Renal cortical epithelial cell (primary cell): ENCODE measurements at regions not wholly inside any gene's neighbourhood (a gene's known extent, or its start where the extent isn't known, plus 50 kb on each side); places are given as distances from the start of the nearest gene placed in this dataset.

Experiments used
- DNase-seq: peaks from one replicate; pipeline ENCODE4 v3.0.0-alpha.2; 2011; ENCODE audit warnings: low read depth

- DNase-seq = no peak
These were observed 698.3 kb downstream of the ADGRL2 start for GRCh38 chr1:82499022-82499421.

GRCh38 chr1:82494117-82494516 is 693.4 kb downstream of the ADGRL2 start:
- DNase-seq = no peak

- no peak for DNase-seq
These were observed 691.4 kb downstream of the ADGRL2 start for GRCh38 chr1:82492159-82492558.

GRCh38 chr1:82491301-82492048 is 690.7 kb downstream of the ADGRL2 start:
- DNase-seq = peak; percentile 5

GRCh38 chr1:82487778-82488177 is 687.0 kb downstream of the ADGRL2 start:
- no peak for DNase-seq

- DNase-seq = peak; percentile 26
These were observed 686.2 kb downstream of the ADGRL2 start for GRCh38 chr1:82486969-82487368.

- no peak for DNase-seq
These were observed 685.7 kb downstream of the ADGRL2 start for GRCh38 chr1:82486468-82486867.

- DNase-seq = peak; percentile 65
These were observed 685.0 kb downstream of the ADGRL2 start for GRCh38 chr1:82485591-82486369.

- no peak for DNase-seq
These were observed 682.4 kb downstream of the ADGRL2 start for GRCh38 chr1:82483146-82483545.

GRCh38 chr1:82478916-82479315 is 678.2 kb downstream of the ADGRL2 start:
- DNase-seq = no peak

GRCh38 chr1:82472489-82473131 is 671.9 kb downstream of the ADGRL2 start:
- DNase-seq = no peak

- no peak for DNase-seq
These were observed 666.2 kb downstream of the ADGRL2 start for GRCh38 chr1:82466891-82467290.

GRCh38 chr1:82466416-82466815 is 665.7 kb downstream of the ADGRL2 start:
- no peak for DNase-seq

GRCh38 chr1:82465024-82465423 is 664.3 kb downstream of the ADGRL2 start:
- no peak for DNase-seq

- DNase-seq = peak; percentile 59
These were observed 663.7 kb downstream of the ADGRL2 start for GRCh38 chr1:82464362-82465001.

GRCh38 chr1:82463951-82464350 is 663.2 kb downstream of the ADGRL2 start:
- DNase-seq = no peak

- DNase-seq = no peak
These were observed 661.6 kb downstream of the ADGRL2 start for GRCh38 chr1:82462366-82462765.

GRCh38 chr1:82455342-82455741 is 654.6 kb downstream of the ADGRL2 start:
- DNase-seq = no peak

GRCh38 chr1:82454431-82454830 is 653.7 kb downstream of the ADGRL2 start:
- no peak for DNase-seq

- DNase-seq = peak; percentile 68
These were observed 652.9 kb downstream of the ADGRL2 start for GRCh38 chr1:82453511-82454185.

GRCh38 chr1:82452096-82452495 is 651.4 kb downstream of the ADGRL2 start:
- DNase-seq = no peak

GRCh38 chr1:82451191-82451590 is 650.5 kb downstream of the ADGRL2 start:
- no peak for DNase-seq
